GM20000 (cell line): ENCODE measurements at regions not wholly inside any gene's neighbourhood (a gene's known extent, or its start where the extent isn't known, plus 50 kb on each side); places are given as distances from the start of the nearest gene placed in this dataset.
"Not testable (repeated sequence)": the region's sequence is repeated elsewhere in the genome, so short reads cannot be mapped to it uniquely, and the experiment has no call there.

ENCODE experiments used
- DNase-seq: peaks from one replicate; pipeline ENCODE4 v3.0.0; 2012; ENCODE audit warnings: low spot score
- TF ChIP-seq, protein P1 (sequence below): IDR thresholded peaks from 2 replicates; pipeline ENCODE4 v1.5.1; 2012; ENCODE audit warnings: mild to moderate bottlenecking, control low read depth; ENCODE audit errors: extremely low read depth, missing control alignments

DNA sequence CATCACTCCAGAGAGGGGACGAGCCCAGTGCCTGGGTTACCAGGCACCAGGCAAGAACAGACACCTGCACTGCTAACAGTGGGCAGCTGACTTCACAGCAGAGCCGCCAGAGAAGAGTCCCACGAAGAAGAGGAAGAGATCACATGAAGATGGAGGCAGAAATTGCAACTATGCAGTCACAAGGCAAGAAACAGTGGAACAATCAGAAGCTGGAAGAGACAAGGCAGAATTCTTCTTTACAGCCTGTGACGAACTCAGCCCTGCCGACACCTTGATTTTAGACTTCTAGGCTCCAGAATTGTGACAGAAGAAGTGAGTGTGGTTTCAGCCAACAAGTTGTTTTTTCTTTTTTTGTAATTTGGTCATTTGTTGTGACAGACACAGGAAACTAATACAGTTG, 59.2 kb downstream of the IL12A start:
- TF ChIP-seq, protein P1, sequence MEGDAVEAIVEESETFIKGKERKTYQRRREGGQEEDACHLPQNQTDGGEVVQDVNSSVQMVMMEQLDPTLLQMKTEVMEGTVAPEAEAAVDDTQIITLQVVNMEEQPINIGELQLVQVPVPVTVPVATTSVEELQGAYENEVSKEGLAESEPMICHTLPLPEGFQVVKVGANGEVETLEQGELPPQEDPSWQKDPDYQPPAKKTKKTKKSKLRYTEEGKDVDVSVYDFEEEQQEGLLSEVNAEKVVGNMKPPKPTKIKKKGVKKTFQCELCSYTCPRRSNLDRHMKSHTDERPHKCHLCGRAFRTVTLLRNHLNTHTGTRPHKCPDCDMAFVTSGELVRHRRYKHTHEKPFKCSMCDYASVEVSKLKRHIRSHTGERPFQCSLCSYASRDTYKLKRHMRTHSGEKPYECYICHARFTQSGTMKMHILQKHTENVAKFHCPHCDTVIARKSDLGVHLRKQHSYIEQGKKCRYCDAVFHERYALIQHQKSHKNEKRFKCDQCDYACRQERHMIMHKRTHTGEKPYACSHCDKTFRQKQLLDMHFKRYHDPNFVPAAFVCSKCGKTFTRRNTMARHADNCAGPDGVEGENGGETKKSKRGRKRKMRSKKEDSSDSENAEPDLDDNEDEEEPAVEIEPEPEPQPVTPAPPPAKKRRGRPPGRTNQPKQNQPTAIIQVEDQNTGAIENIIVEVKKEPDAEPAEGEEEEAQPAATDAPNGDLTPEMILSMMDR, result no peak
- no peak for DNase-seq

DNA sequence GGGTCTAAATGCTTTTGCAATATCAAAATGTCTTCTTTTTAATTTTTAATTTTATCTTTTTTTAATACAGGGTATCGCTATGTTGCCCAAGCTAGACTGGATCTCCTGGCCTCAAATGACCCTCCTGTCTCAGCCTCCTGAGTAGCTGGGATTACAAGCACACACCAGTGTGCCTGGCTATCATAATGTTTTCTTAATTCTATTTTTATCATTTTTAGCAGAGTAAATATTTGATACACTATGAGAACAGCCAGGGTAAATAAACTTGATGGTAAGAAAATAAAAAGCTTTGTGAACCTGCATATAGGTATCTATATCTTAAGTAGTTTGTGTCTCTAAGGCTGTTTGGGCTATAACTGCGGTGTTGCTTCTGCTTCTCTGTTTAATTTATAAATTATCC, 60.4 kb downstream of the IL12A start:
- no peak for DNase-seq
- TF ChIP-seq, protein P1, result no peak

DNA sequence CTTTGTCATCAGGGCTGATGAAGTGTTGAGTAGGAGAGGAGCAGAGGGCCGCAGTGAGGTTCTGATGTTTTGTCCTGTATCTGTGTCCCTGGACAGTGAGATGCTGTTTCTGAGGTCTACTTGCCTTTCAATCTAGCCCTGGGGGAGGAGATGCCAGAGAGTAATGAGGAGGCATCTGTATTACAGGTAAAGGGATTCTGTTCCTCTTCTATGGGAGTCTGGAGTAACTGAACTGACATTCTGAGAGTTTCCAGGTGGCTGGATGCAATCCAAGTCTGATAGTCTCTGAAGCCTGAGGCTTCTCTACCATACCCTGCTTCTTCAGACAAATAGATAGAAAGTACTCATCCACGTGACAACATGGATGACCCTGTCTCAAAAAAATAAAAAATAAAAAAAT, 60.9 kb downstream of the IL12A start:
- TF ChIP-seq, protein P1, result no peak
- no peak for DNase-seq

DNA sequence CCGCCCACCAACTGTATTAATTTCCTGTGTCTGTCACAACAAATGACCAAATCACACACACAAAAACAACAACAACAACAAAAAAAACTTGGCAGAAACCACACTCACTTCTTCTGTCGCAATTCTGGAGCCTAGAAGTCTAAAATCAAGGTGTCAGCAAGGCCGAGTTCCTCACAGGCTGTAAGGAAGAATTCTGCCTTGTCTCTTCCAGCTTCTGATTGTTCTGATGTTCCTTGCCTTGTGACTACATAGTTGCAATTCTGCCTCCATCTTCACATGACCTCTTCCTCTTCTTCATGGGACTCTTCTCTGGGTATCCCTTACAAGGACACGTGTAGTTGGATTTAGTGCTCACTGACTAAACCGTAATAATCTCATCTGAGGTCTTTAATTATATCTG, 61.4 kb downstream of the IL12A start:
- no peak for DNase-seq
- TF ChIP-seq, protein P1, result no peak

DNA sequence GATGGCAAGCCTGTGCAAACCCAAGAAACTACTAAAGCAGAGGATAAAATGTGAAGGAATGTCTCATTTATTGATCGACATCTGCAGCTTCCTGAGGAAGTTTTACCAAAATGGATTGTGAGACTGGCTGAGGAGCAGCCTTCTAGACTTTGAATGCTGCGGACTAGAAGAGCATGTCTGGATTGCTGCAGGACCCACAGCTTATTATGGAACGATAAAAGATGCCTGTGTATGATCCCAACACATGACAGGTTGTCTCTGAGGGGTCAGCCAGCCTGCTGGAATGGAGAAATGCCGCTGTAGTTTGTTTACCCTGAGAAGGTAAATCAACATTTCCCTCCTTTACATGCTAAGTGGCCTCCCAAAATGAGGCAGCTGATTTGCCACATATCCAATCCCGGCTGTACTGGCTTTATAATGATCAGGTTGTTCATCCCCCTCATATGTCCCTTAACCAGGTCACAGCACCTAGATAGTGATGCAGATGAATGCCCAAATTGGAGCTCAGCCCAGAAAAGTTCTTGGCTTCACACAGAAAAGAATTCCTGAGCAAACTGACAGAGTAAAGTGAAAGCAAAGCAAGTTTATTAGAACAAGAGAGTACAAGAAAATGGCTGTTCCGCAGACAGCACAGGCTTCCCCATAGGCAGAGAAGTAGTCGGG, 63.9 kb downstream of the IL12A start:
- TF ChIP-seq, protein P1, result no peak
- DNase-seq, result no peak

DNA sequence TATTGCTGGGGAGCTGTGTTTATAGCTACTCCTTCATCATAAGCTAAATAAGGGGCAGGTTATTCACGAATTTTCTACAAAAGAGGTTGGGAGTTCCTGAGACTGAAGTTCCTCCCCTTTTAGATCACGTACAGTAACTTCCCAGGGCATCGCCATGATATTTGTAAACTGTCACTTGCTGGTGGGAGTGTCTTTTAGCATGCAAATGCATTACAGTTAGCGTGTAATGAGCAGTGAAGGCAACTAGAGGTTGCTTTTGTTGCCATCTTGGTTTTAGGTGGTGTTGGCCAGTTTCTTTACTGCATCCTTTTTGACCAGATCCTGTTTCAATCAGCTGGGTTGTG, 64.4 kb downstream of the IL12A start:
- DNase-seq, result no peak
- TF ChIP-seq, protein P1, result no peak

DNA sequence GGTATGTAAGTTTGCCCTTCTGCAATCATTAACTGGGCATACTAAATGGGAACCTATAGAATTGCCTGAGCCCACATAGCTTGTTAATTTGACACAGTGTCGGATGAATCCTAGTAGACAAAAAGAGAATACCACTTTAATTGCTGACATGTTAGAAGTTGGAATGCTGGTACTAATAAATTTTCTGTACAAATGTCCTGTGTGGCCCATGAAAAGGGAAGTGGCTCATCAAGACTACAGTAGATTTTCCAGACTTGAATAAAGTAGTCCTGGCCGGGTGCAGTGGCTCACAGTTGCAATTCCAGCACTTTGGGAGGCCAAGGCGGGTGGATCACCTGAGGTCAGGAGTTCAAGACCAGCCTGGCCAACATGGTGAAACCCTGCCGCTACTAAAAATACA, 66.2 kb downstream of the IL12A start:
- not testable (repeated sequence) for DNase-seq

DNA sequence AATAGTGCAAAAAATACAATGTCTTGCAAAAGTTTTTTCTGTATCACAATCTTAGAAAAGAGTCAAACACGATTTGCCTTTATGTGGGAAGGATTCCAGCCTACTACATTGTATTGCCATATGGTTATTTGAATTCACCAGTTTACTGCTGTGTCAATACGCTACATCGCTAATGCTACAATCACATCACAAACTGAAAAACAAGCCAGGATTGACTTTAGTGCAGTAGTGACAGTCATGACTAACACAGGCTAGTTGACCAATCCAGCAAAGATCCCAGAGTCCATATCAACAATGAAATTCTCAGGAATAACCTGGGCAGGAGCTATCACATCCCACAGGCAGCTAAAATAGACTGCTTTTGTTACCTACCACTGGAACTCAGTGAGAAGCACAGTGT, 67.0 kb downstream of the IL12A start:
- TF ChIP-seq, protein P1, result no peak
- DNase-seq, result no peak
